Fibroblast of skin of scalp (primary cell): ENCODE measurements at regions not wholly inside any gene's neighbourhood (a gene's known extent, or its start where the extent isn't known, plus 50 kb on each side); places are given as distances from the start of the nearest gene placed in this dataset.
"Not testable (repeated sequence)": the region's sequence is repeated elsewhere in the genome, so short reads cannot be mapped to it uniquely, and the experiment has no call there.

Experiments
- DNase-seq: peaks from one replicate; pipeline ENCODE4 v3.0.0-alpha.2; 2013

GRCh38 chr2:128414946-128415778 lies 96.5 kb upstream of the HS6ST1 start:
- no peak for DNase-seq

- DNase-seq, result no peak
Observed at GRCh38 chr2:128415779-128416061, 97.1 kb upstream of the HS6ST1 start.

- peak; percentile 28 for DNase-seq
Observed at GRCh38 chr2:128416109-128416785, 97.6 kb upstream of the HS6ST1 start.

GRCh38 chr2:128416806-128417205 lies 98.1 kb upstream of the HS6ST1 start:
- no peak for DNase-seq

- DNase-seq, result not testable (repeated sequence)
Observed at GRCh38 chr2:128417264-128417663, 98.6 kb upstream of the HS6ST1 start.

GRCh38 chr2:128420131-128420530 lies 101.5 kb upstream of the HS6ST1 start:
- DNase-seq, result no peak

- DNase-seq, result no peak
Observed at GRCh38 chr2:128420776-128421175, 102.1 kb upstream of the HS6ST1 start.

- DNase-seq, result no peak
Observed at GRCh38 chr2:128421286-128421685, 102.6 kb upstream of the HS6ST1 start.

- no peak for DNase-seq
Observed at GRCh38 chr2:128421861-128422311, 103.2 kb upstream of the HS6ST1 start.

GRCh38 chr2:128422571-128422970 lies 103.9 kb upstream of the HS6ST1 start:
- peak; percentile 97 for DNase-seq

- no peak for DNase-seq
Observed at GRCh38 chr2:128423788-128424165, 105.1 kb upstream of the HS6ST1 start.

- DNase-seq, result no peak
Observed at GRCh38 chr2:128424406-128425171, 105.9 kb upstream of the HS6ST1 start.

- DNase-seq, result no peak
Observed at GRCh38 chr2:128425216-128425615, 106.5 kb upstream of the HS6ST1 start.

GRCh38 chr2:128425731-128426620 lies 107.3 kb upstream of the HS6ST1 start:
- DNase-seq, result peak; percentile 75

- no peak for DNase-seq
Observed at GRCh38 chr2:128427413-128427755, 108.7 kb upstream of the HS6ST1 start.

GRCh38 chr2:128428415-128428814 lies 109.7 kb upstream of the HS6ST1 start:
- no peak for DNase-seq

GRCh38 chr2:128432423-128432822 lies 113.8 kb upstream of the HS6ST1 start:
- DNase-seq, result no peak

- no peak for DNase-seq
Observed at GRCh38 chr2:128433911-128434550, 115.4 kb upstream of the HS6ST1 start.

GRCh38 chr2:128435576-128436478 lies 117.2 kb upstream of the HS6ST1 start:
- DNase-seq, result no peak

GRCh38 chr2:128436479-128437203 lies 118.0 kb upstream of the HS6ST1 start:
- DNase-seq, result peak; percentile 36
